ENCODE measurements at regions not wholly inside any gene's neighbourhood (a gene's known extent, or its start where the extent isn't known, plus 50 kb on each side); places are given as distances from the start of the nearest gene placed in this dataset.

GRCh38 chr19:28291874-28292273 lies 921.1 kb downstream of the UQCRFS1 start:
- no peaks in the 10 kb centered on the region for H3K27me3 ChIP-seq
- H3K36me3 ChIP-seq, result no peaks in the 10 kb centered on the region
- H3K9ac ChIP-seq (ENCODE audit: low read depth in 2 of 2, low read length in 2 of 2), result no peak overlapping the region
- H3K9me3 ChIP-seq, result no peaks in the 10 kb centered on the region
- no peak for DNase-seq
- no peak for TF ChIP-seq CTCF (IDR thresholded peaks at IDR 0.05)
- H3K4me1 ChIP-seq, result peaks cover 7% of the 10 kb centered on the region
- intact Hi-C loops (cut with DNase I), result no loop called here
- no peak overlapping the region for H3K4me3 ChIP-seq
- no peak overlapping the region for H3K27ac ChIP-seq

GRCh38 chr19:28290963-28291657 lies 921.8 kb downstream of the UQCRFS1 start:
- Histone ChIP-seq H3K9ac (ENCODE audit: low read depth in 2 of 2, low read length in 2 of 2) (no peak overlapping the region), H3K4me3 (no peak overlapping the region), H3K4me1 (peaks cover 7% of the 10 kb centered on the region), H3K27me3 (no peaks in the 10 kb centered on the region), H3K9me3 (no peaks in the 10 kb centered on the region), H3K27ac (no peak overlapping the region), H3K36me3 (no peaks in the 10 kb centered on the region)
- no peak for TF ChIP-seq CTCF (IDR thresholded peaks at IDR 0.05)
- no peak for DNase-seq
- intact Hi-C loops (cut with DNase I), result no loop called here

GRCh38 chr19:28289295-28290063 lies 923.5 kb downstream of the UQCRFS1 start:
- Histone ChIP-seq H3K9me3 (no peaks in the 10 kb centered on the region), H3K27me3 (no peaks in the 10 kb centered on the region), H3K4me1 (peaks cover 7% of the 10 kb centered on the region), H3K9ac (ENCODE audit: low read depth in 2 of 2, low read length in 2 of 2) (no peak overlapping the region), H3K27ac (peak overlapping the region; percentile 50), H3K4me3 (no peak overlapping the region), H3K36me3 (no peaks in the 10 kb centered on the region)
- DNase-seq, result peak; percentile 82
- intact Hi-C loops (cut with DNase I), result no loop called here
- TF ChIP-seq CTCF (IDR thresholded peaks at IDR 0.05), result no peak

DNA sequence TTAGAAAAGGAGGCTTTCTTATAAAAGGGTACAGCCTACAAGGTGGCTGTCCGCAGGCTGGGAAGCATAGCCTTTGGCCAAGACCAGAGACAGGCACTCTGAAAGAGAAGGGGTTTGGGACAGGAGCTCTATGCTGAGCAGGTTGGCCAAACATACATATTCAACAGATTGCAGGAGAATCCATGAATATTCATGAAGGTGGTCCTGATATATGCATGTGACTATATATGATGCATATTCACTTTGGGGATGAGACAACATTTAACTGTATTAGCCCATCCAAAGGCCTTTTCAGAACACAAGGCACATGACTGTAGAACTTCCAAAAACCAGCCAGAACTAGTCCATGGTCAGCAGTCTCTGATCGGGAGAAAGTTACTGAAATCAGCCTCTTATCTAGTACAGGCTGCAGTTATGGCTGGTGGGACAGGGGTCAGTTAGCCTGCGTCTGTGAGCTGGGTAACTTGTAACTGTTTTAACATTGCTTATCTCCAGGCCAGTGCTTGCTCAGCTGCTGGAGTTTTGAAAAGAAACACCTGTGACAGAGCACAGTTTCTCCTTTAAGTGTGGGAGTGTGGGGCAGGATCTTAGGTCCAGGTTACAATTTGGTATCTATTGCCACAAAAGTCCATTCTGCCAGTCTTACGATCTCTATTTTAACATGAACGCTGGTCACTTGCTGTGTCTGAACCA lies 924.2 kb downstream of the UQCRFS1 start:
- Histone ChIP-seq H3K9me3 (no peaks in the 10 kb centered on the region), H3K27ac (peak overlapping the region; percentile 50), H3K4me3 (no peak overlapping the region), H3K27me3 (no peaks in the 10 kb centered on the region), H3K9ac (ENCODE audit: low read depth in 2 of 2, low read length in 2 of 2) (no peak overlapping the region), H3K4me1 (peaks cover 4% of the 10 kb centered on the region), H3K36me3 (no peaks in the 10 kb centered on the region)
- no peak for TF ChIP-seq CTCF (IDR thresholded peaks at IDR 0.05)
- peak; percentile 44 for DNase-seq
- intact Hi-C loops (cut with DNase I), result no loop called here

DNA sequence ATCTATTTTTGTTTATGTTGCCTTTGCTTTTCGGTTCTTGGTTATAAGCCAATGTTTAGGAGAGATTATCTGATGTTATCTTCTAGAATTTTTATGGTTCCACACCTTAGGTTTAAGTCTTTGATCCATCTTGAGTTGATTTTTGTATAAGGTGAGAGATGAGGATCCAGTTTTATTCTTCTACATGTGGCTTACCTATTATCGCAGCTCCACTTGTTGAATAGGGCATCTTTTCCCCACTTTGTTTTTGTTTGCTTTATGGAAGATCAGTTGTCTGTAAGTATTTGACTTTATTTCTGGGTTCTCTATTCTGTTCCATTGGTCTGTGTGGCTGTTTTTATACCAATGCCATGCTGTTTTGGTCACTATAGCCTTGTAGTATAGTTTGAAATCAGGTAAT lies 927.0 kb downstream of the UQCRFS1 start:
- Histone ChIP-seq H3K27ac (no peak overlapping the region), H3K9ac (ENCODE audit: low read depth in 2 of 2, low read length in 2 of 2) (no peak overlapping the region), H3K4me1 (peaks cover 4% of the 10 kb centered on the region), H3K9me3 (no peaks in the 10 kb centered on the region), H3K36me3 (no peaks in the 10 kb centered on the region), H3K27me3 (no peaks in the 10 kb centered on the region), H3K4me3 (no peak overlapping the region)
- no peak for DNase-seq
- intact Hi-C loops (cut with DNase I), result no loop called here
- no peak for TF ChIP-seq CTCF (IDR thresholded peaks at IDR 0.05)
